Smooth muscle cell (in vitro differentiated cells): ENCODE measurements at regions not wholly inside any gene's neighbourhood (a gene's known extent, or its start where the extent isn't known, plus 50 kb on each side); places are given as distances from the start of the nearest gene placed in this dataset.

Source experiments
- DNase-seq: peaks from one replicate; lab custom pipeline; 2025; ENCODE audit not compliant: unreplicated experiment; lab: John Stamatoyannopoulos, UW
- H2AFZ ChIP-seq: fragments of 200-600 bp; sonication (generic); 2 replicates; pipeline ENCODE4 v1.6.0; 2016; ENCODE audit warnings: antibody characterized with exemption, low read depth, mild to moderate bottlenecking
- H3F3A ChIP-seq: fragments of 200-600 bp; sonication (generic); 2 replicates; pipeline ENCODE4 v1.6.0; 2017; ENCODE audit warnings: antibody characterized with exemption, low read depth
- H3K27ac ChIP-seq: fragments of 200-600 bp; sonication (generic); 2 replicates; pipeline ENCODE4 v1.5.1; 2016; ENCODE audit warnings: low read depth, mild to moderate bottlenecking
- H3K27me3 ChIP-seq: fragments of 200-600 bp; sonication (generic); 2 replicates; pipeline ENCODE4 v1.6.1; 2016; ENCODE audit warnings: low read depth, mild to moderate bottlenecking
- H3K36me3 ChIP-seq: fragments of 200-600 bp; sonication (generic); 2 replicates; pipeline ENCODE4 v1.5.1; 2016; ENCODE audit warnings: low read depth
- H3K4me1 ChIP-seq: fragments of 200-600 bp; sonication (generic); 2 replicates; pipeline ENCODE4 v1.5.1; 2016; ENCODE audit warnings: low read depth
- H3K4me2 ChIP-seq: fragments of 200-600 bp; sonication (generic); 2 replicates; pipeline ENCODE4 v1.6.0; 2016; ENCODE audit warnings: mild to moderate bottlenecking
- H3K4me3 ChIP-seq: fragments of 200-600 bp; sonication (generic); 2 replicates; pipeline ENCODE4 v1.5.1; 2016; ENCODE audit warnings: mild to moderate bottlenecking
- H3K79me2 ChIP-seq: fragments of 200-600 bp; sonication (generic); 2 replicates; pipeline ENCODE4 v1.6.0; 2016; ENCODE audit warnings: low read depth, mild to moderate bottlenecking
- H3K9ac ChIP-seq: fragments of 200-600 bp; sonication (generic); 2 replicates; pipeline ENCODE4 v1.6.0; 2016; ENCODE audit warnings: low read depth
- H3K9me3 ChIP-seq: fragments of 200-600 bp; sonication (generic); replicated peaks from 2 replicates; pipeline ENCODE4 v1.5.1; 2016; ENCODE audit warnings: low read depth
- H4K20me1 ChIP-seq: fragments of 200-600 bp; sonication (generic); 2 replicates; pipeline ENCODE4 v1.6.0; 2016; ENCODE audit warnings: low read depth
- WGBS: methylation state at CpG from one replicate; pipeline ENCODE4 v1.1.7; 2016; ENCODE audit warnings: low lambda C conversion rate; 5-methylcytosine and 5-hydroxymethylcytosine counted together
- TF ChIP-seq, protein P1 (sequence below): fragments of 200-600 bp; sonication (generic); IDR thresholded peaks from 2 replicates; pipeline ENCODE4 v1.5.1; 2017; ENCODE audit warnings: borderline replicate concordance, mild to moderate bottlenecking, antibody characterized with exemption; ENCODE audit not compliant: insufficient read depth, poor library complexity, severe bottlenecking

DNA sequence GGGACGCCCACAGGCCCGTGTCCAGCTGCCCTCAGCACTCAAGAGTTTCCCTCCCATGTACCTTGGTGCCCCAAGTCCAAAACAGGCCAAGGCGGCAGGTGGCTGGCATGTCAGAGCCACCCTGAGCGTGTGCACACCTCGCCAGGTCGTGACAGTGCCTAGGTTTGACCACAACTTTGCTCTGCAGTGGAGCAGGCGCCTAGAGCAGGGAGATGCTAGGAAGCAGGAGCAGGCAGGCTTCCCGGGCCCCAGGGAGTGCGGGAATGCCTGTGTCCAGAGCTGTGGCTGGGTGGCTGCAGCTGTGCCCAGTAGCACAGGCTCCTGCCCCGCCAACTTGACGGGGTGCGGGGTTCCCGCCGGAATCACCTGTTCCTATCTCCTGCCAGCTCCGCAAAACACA, 380.8 kb upstream of the IMPG1 start:
- Histone ChIP-seq H3K4me3 (no peak overlapping the region), H3K9me3 (no peaks in the 10 kb centered on the region), H3K27me3 (no peaks in the 10 kb centered on the region), H2AFZ (no peak overlapping the region), H3K4me1 (peaks cover 3% of the 10 kb centered on the region), H4K20me1 (no peaks in the 10 kb centered on the region), H3F3A (no peaks in the 10 kb centered on the region), H3K9ac (no peak overlapping the region), H3K27ac (no peak overlapping the region), H3K4me2 (no peak overlapping the region), H3K79me2 (no peaks in the 10 kb centered on the region), H3K36me3 (no peaks in the 10 kb centered on the region)
- 95% methylated on average over 15 of the region's 15 CpGs for WGBS
- no peak for DNase-seq
- TF ChIP-seq, protein P1, sequence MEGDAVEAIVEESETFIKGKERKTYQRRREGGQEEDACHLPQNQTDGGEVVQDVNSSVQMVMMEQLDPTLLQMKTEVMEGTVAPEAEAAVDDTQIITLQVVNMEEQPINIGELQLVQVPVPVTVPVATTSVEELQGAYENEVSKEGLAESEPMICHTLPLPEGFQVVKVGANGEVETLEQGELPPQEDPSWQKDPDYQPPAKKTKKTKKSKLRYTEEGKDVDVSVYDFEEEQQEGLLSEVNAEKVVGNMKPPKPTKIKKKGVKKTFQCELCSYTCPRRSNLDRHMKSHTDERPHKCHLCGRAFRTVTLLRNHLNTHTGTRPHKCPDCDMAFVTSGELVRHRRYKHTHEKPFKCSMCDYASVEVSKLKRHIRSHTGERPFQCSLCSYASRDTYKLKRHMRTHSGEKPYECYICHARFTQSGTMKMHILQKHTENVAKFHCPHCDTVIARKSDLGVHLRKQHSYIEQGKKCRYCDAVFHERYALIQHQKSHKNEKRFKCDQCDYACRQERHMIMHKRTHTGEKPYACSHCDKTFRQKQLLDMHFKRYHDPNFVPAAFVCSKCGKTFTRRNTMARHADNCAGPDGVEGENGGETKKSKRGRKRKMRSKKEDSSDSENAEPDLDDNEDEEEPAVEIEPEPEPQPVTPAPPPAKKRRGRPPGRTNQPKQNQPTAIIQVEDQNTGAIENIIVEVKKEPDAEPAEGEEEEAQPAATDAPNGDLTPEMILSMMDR: no peak

DNA sequence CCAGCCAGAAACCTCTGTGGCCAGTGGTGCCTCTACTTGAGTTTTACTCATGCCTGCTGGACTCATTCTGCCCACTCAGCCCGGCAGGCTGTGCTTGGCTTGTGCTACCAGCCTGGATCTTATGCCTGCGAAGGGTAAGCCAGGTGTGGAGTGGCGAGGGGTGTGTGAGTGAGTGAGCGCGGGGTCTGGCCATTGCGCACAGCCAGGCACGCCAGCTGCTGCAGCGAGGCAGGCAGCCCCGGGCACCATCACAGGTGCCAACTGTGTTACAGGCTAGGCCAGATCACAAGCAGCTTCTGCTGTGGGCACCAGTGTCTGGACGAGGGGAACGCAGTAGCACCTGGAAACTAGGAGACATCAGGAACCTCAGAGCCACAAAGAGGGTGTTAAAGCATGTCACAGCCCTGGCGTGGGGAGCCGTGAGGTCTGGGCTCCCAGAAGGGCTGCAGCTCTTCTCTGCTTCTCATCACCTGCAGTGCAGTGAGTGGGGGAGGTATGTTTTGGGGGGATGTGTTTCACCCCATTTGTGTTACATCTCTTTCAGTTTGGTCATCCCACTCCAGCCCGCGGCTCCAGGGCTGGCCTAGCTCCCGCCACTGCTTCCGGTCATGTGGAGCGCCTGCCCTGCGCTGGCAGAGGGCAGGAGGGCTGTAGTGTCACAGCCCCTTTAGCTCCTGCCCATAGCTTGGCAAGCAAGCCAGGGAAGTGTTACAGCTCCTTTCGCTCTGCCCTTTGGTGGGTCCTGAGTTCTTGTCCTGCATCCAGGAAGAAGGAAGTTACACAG, 379.7 kb upstream of the IMPG1 start:
- Histone ChIP-seq H3K4me1 (peaks cover 3% of the 10 kb centered on the region), H4K20me1 (no peaks in the 10 kb centered on the region), H3K27me3 (no peaks in the 10 kb centered on the region), H3K36me3 (no peaks in the 10 kb centered on the region), H3K4me2 (no peak overlapping the region), H3K79me2 (no peaks in the 10 kb centered on the region), H3K9me3 (no peaks in the 10 kb centered on the region), H3K9ac (no peak overlapping the region), H2AFZ (no peak overlapping the region), H3K27ac (no peak overlapping the region), H3K4me3 (no peak overlapping the region), H3F3A (no peaks in the 10 kb centered on the region)
- DNase-seq: no peak
- 97% methylated on average over 20 of the region's 20 CpGs for WGBS
- TF ChIP-seq, protein P1: no peak

DNA sequence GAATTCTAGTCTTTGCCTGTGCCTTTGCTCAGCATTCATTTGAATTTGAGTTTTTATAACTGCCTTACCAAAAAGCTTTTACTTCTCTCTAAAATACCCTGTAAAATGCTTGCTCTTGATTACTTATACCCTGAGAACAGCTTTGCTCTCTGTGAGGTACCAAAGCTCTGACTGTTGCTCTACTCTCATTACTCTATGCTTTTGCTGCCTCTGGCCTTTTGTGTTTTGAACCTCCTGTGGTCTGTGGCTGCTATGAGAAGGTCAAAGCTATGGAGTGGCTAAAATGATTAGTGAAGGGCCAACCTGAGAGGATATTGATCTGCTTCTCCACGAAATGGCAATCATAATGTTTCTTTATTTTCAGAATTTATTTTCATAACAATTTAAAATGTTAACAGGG, 375.6 kb upstream of the IMPG1 start:
- Histone ChIP-seq H3K4me1 (no peaks in the 10 kb centered on the region), H3K4me3 (no peak overlapping the region), H4K20me1 (no peaks in the 10 kb centered on the region), H3F3A (no peaks in the 10 kb centered on the region), H2AFZ (peak overlapping the region; percentile 26), H3K4me2 (no peak overlapping the region), H3K9me3 (no peaks in the 10 kb centered on the region), H3K27ac (no peak overlapping the region), H3K27me3 (no peaks in the 10 kb centered on the region), H3K79me2 (no peaks in the 10 kb centered on the region), H3K36me3 (no peaks in the 10 kb centered on the region), H3K9ac (no peak overlapping the region)
- TF ChIP-seq, protein P1: no peak
- DNase-seq: no peak
- WGBS: 77% methylated on average over 1 of the region's 1 CpG

DNA sequence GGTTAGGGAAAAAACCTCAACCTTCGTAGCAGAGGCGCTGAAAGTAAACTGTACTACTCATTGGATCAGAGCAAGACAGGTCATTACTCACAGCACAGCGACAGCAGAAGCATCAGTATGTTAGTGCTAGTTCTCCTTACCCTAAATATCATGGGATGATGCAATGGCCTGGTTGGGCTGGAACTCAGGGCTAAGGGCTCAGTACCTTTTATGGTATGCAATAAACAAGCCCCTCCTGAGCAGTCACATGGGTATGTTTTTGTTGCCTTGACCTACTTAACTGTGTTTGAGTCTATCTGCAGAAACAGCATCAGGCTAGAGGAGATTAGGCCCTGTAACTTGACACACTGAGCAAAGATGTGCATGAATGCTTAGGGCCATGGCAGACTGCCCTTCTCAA, 369.4 kb upstream of the IMPG1 start:
- no peak overlapping the region for H3K9ac ChIP-seq
- H4K20me1 ChIP-seq: no peaks in the 10 kb centered on the region
- TF ChIP-seq, protein P1: no peak
- peaks cover 7% of the 10 kb centered on the region for H3K4me1 ChIP-seq
- no peak overlapping the region for H3K4me3 ChIP-seq
- H3K27ac ChIP-seq: peak overlapping the region; percentile 10
- no peaks in the 10 kb centered on the region for H3K9me3 ChIP-seq
- H3K4me2 ChIP-seq: peak overlapping the region; percentile 6
- H3K27me3 ChIP-seq: no peaks in the 10 kb centered on the region
- H3K36me3 ChIP-seq: no peaks in the 10 kb centered on the region
- 32% methylated on average over 3 of the region's 3 CpGs for WGBS
- no peak overlapping the region for H2AFZ ChIP-seq
- H3F3A ChIP-seq: peaks cover 4% of the 10 kb centered on the region
- no peak for DNase-seq
- no peaks in the 10 kb centered on the region for H3K79me2 ChIP-seq
